ENCODE measurements at regions not wholly inside any gene's neighbourhood (a gene's known extent, or its start where the extent isn't known, plus 50 kb on each side); places are given as distances from the start of the nearest gene placed in this dataset.

DNA sequence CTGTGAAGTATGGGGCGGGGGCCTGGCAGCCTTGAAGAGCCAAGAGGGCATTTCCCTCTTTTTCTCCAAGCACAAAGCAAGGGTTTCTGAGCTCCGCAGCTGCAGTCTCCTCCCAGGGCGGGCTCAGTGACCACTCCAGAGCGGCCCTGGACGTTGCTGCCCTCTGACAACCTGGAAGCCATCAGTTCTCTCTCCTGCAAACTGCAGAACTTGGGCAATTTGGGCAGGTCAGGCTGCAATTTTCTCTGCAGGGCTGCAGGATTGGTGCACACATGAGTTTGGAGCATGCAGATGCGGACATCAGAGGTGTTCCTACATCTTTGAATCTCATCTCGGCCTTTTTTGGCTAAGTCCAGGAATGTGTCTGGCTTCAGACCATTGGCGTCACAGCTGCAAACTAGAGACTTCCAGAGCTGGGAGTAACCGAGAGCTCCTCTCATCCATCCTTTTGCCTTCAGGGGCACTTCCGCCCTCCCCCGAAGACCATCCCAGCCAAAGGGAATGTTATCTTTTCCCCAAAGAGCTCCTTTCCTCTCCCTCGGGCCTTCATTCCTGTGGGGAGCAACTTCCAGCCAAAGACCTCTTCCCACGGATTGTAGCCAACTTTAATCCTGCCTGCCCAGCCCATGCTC lies 139.6 kb upstream of the WNT4 start:
- H3K27me3 Mint-ChIP-seq (ENCODE audit: low read depth), result peaks cover 39% of the 10 kb centered on the region
- ATAC-seq (replicated peaks in 1 of 2), result no peak
- H3K27ac Mint-ChIP-seq, result no peak overlapping the region
- no peaks in the 10 kb centered on the region for H3K36me3 Mint-ChIP-seq (ENCODE audit: insufficient read depth in 2 of 2)
- H3K9me3 Mint-ChIP-seq, result no peaks in the 10 kb centered on the region
- DNase-seq, result no peak
- no peaks in the 10 kb centered on the region for H3K4me1 Mint-ChIP-seq (ENCODE audit: low read depth)
- no peak overlapping the region for H3K4me3 Mint-ChIP-seq

DNA sequence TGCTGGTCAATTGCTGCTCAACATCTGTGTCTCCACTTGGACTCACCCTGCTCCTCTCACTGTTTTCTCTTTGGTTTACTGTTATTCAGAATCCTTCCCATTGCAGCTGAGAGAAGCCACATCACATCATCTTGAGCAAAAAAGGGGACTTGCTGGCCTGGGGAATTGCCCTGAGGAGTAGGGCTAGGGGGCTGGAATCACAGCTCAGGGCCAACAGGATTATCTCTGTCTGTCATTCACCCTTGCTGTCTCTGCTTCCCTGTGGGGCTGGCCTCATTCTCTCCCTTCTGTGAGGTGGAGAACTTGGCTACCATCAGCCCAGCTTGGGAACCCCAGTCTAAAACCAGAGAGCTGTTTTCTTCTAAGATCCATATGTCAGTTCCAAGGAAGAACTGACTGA lies 140.7 kb upstream of the WNT4 start:
- ATAC-seq (replicated peaks in 1 of 2) (no peak), DNase-seq (no peak)
- H3K9me3 Mint-ChIP-seq, result no peaks in the 10 kb centered on the region
- H3K27me3 Mint-ChIP-seq (ENCODE audit: low read depth), result peaks cover 39% of the 10 kb centered on the region
- H3K27ac Mint-ChIP-seq, result no peak overlapping the region
- H3K4me3 Mint-ChIP-seq, result no peak overlapping the region
- H3K4me1 Mint-ChIP-seq (ENCODE audit: low read depth), result no peaks in the 10 kb centered on the region
- H3K36me3 Mint-ChIP-seq (ENCODE audit: insufficient read depth in 2 of 2), result no peaks in the 10 kb centered on the region

DNA sequence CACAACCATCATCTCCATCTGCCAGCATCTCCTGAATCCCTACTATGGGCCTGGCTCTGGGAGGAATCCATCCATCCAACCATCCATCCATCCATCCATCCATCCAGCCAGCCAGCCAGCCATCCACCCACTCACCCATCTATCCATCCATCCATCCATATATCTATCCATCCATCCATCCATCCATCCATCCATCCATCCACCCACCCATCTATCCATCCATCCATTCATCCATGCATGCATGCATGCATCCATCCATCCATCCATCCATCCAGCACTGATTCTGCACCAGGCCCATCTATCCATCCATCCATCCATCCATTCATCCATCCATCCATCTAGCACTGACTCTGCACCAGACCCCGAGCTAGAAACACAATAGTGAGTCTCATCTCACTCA lies 141.3 kb upstream of the WNT4 start:
- no peak for ATAC-seq (replicated peaks in 1 of 2)
- H3K27me3 Mint-ChIP-seq (ENCODE audit: low read depth), result peaks cover 33% of the 10 kb centered on the region
- H3K4me1 Mint-ChIP-seq (ENCODE audit: low read depth), result no peaks in the 10 kb centered on the region
- H3K9me3 Mint-ChIP-seq, result no peaks in the 10 kb centered on the region
- H3K4me3 Mint-ChIP-seq, result no peak overlapping the region
- DNase-seq, result no peak
- no peak overlapping the region for H3K27ac Mint-ChIP-seq
- no peaks in the 10 kb centered on the region for H3K36me3 Mint-ChIP-seq (ENCODE audit: insufficient read depth in 2 of 2)

DNA sequence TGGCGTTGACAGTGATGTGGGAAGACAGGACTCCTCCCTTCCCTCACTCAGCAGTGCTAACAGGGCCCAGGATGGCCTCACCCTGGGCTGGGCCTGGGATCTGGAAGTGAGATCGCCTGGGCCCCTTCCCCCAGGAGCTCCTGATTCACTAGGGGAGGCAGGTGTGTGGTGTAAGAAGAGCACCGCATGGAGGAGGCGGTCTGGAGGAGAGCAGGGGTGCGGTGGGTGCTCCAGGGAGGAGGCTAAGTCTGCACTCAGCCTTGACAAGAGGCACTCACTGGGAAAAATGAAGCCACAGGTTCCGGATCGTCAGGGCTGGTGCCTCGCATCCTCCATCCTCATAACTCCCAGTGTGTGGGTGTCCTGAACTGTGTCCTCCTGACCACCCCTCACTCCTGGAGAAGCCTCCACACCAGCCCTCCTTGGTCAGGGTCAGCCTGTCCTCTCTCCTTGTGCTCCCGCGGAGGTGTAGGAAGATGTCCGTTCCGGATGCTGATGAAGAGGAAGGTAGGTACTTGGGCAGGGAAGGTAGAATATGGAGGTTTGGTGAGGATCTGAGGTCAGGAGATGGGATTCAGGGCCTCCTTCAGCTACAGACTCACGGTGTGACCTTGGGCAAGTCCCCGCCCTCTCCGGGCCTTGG lies 142.1 kb upstream of the WNT4 start:
- Mint-ChIP-seq H3K36me3 (ENCODE audit: insufficient read depth in 2 of 2) (no peaks in the 10 kb centered on the region), H3K27me3 (ENCODE audit: low read depth) (peaks cover 32% of the 10 kb centered on the region), H3K4me3 (no peak overlapping the region), H3K27ac (no peak overlapping the region), H3K4me1 (ENCODE audit: low read depth) (no peaks in the 10 kb centered on the region), H3K9me3 (no peaks in the 10 kb centered on the region)
- ATAC-seq (replicated peaks in 1 of 2), result no peak
- no peak for DNase-seq

DNA sequence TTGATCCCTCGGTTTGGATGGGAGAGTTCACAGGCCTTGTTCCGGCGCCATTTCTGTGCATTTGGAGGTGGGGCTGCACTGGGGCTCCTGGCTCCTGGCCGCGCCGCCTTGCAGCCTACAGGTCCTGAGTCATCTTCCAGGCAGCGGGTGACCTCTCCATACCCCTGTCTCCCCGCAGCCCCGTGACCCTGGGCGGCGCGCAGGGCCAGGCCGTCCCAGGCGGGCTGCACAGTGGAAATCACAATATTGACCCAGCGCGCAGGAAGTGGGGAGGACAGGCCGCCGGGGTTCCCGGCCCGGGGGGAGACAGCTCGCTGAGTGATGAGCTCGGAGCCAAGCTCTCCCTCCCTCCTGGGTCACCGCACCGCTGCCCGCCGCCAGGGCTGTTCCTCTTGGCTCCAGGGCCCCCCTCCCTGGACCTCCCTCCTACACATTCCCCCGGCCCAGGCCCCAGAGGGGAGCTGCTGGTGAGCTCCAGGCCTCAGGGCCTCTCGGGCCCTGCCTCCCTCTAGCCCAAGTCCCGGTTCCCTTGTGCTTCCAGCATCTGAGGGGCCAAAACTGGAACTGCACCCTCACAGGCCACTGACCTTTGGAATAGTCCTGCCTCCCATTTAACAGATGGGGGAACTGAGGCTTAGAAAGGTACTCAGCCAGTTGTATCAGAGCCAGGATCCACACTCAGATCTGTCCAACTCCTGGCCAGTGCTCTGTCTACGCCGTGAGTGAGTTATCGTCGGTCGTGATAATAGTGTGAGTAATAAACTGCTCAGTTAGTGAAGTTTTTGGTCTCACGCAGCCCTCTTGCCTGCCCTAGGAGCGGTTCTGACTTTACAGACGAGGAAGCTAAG lies 142.9 kb upstream of the WNT4 start:
- no peak overlapping the region for H3K4me3 Mint-ChIP-seq
- no peak overlapping the region for H3K27ac Mint-ChIP-seq
- no peaks in the 10 kb centered on the region for H3K9me3 Mint-ChIP-seq
- H3K27me3 Mint-ChIP-seq (ENCODE audit: low read depth), result peaks cover 32% of the 10 kb centered on the region
- H3K36me3 Mint-ChIP-seq (ENCODE audit: insufficient read depth in 2 of 2), result no peaks in the 10 kb centered on the region
- H3K4me1 Mint-ChIP-seq (ENCODE audit: low read depth), result no peaks in the 10 kb centered on the region
- ATAC-seq (replicated peaks in 1 of 2), result no peak
- DNase-seq, result no peak

DNA sequence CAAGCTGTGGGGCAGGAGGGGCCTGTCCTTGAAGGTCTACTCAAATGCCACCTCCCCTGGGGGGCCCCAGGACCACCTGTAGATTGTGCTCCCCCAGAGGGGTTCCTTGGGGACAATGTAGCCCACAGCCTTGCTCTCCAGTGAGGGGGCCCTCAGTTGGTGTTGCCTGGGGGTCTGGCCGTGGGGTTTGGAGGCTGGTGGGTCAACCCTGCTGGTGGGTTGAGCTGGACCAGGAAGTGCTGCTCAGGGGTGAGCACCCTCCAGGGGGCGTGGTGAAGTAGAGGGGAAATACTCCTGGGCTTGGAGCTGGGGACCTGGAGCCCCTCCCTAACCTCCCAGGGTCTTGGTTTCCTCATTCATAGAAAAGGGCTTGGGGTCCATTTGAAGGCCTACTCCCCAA lies 143.6 kb upstream of the WNT4 start:
- H3K4me3 Mint-ChIP-seq, result no peak overlapping the region
- no peaks in the 10 kb centered on the region for H3K4me1 Mint-ChIP-seq (ENCODE audit: low read depth)
- peaks cover 29% of the 10 kb centered on the region for H3K27me3 Mint-ChIP-seq (ENCODE audit: low read depth)
- no peaks in the 10 kb centered on the region for H3K36me3 Mint-ChIP-seq (ENCODE audit: insufficient read depth in 2 of 2)
- no peak for DNase-seq
- no peaks in the 10 kb centered on the region for H3K9me3 Mint-ChIP-seq
- ATAC-seq (replicated peaks in 1 of 2), result no peak
- no peak overlapping the region for H3K27ac Mint-ChIP-seq

DNA sequence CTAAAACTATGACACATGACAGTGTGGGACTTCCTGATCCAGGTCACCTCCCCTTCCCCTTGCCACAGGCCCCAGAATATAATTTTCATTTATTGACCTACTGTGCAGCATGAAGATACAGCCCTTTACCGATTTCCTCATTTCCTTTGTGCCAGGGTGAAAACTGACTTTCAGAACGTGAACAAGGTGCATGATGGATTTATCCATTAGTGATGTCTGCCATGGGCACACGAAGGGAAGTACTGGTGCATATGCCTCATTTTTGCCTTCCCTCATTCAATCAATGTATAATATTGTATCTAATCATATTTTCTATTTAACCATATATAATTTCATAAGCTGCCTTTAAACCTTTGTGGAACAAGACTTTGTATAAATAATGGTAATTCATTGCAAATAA lies 144.4 kb upstream of the WNT4 start:
- H3K27ac Mint-ChIP-seq, result no peak overlapping the region
- no peak overlapping the region for H3K4me3 Mint-ChIP-seq
- H3K9me3 Mint-ChIP-seq, result no peaks in the 10 kb centered on the region
- H3K36me3 Mint-ChIP-seq (ENCODE audit: insufficient read depth in 2 of 2), result no peaks in the 10 kb centered on the region
- H3K27me3 Mint-ChIP-seq (ENCODE audit: low read depth), result peaks cover 21% of the 10 kb centered on the region
- DNase-seq (no peak), ATAC-seq (replicated peaks in 1 of 2) (no peak)
- no peaks in the 10 kb centered on the region for H3K4me1 Mint-ChIP-seq (ENCODE audit: low read depth)

DNA sequence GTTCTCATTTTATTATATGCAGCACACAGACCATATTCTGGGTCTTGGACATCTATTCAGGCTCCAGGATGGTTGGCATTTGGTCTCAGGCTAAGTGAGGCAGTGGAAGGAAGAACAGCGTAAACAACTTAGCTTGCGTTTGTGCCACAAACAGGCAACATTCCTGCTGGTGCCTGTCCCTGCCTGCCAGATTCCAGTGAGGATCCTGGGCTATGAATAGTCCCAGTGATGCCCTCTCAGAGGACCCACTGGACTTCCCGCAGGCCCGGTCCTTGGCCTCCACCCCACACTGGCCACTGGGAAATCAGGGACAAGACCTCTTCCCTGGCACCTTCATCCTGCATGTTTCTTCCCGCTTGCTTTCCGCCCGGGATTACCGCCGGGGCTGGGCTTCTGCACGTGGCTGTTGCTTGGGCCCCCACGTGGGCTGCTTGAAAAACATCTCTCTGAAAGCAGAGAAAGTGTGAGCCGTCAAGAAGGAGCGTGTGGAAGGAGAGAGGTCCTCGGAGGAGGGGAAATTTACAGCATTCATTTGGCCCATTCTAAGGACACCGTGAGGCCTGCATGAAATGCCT lies 145.1 kb upstream of the WNT4 start:
- no peaks in the 10 kb centered on the region for H3K9me3 Mint-ChIP-seq
- H3K36me3 Mint-ChIP-seq (ENCODE audit: insufficient read depth in 2 of 2), result no peaks in the 10 kb centered on the region
- no peak overlapping the region for H3K4me3 Mint-ChIP-seq
- ATAC-seq (replicated peaks in 1 of 2) (no peak), DNase-seq (no peak)
- peaks cover 14% of the 10 kb centered on the region for H3K27me3 Mint-ChIP-seq (ENCODE audit: low read depth)
- no peak overlapping the region for H3K27ac Mint-ChIP-seq
- H3K4me1 Mint-ChIP-seq (ENCODE audit: low read depth), result no peaks in the 10 kb centered on the region

DNA sequence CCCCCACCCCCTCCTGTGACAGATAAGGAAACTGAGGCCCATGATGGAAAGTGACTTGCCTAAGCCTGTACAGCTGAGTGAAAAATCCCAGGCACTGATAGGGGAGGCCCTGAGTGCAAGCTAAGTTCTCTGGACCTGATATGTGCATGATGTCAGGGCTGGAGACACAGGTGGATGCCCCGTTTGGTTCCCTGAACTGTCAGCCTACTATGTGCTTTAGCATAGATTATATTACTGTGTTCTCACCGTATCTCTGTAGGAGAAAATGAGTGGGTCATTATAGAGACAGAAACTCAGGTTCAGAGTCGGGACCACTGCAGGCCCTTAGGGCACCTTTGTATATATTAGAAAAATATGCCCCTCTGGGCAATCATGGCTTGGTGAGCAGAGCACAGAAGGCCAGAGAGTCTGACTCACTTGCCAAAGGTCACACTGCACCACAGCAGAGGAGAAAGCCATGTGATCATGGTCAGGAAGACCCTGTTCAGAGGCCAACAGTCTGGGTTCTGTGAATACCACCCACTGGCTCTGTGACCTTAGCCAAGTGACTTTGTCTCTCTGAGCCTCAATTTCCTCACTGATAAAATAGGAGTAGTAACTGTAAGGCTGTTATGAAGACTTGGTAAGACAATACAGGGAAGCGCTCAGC lies 145.8 kb upstream of the WNT4 start:
- Mint-ChIP-seq H3K27me3 (ENCODE audit: low read depth) (peaks cover 11% of the 10 kb centered on the region), H3K9me3 (no peaks in the 10 kb centered on the region), H3K36me3 (ENCODE audit: insufficient read depth in 2 of 2) (no peaks in the 10 kb centered on the region), H3K27ac (no peak overlapping the region), H3K4me1 (ENCODE audit: low read depth) (no peaks in the 10 kb centered on the region), H3K4me3 (no peak overlapping the region)
- ATAC-seq (replicated peaks in 1 of 2) (no peak), DNase-seq (no peak)

DNA sequence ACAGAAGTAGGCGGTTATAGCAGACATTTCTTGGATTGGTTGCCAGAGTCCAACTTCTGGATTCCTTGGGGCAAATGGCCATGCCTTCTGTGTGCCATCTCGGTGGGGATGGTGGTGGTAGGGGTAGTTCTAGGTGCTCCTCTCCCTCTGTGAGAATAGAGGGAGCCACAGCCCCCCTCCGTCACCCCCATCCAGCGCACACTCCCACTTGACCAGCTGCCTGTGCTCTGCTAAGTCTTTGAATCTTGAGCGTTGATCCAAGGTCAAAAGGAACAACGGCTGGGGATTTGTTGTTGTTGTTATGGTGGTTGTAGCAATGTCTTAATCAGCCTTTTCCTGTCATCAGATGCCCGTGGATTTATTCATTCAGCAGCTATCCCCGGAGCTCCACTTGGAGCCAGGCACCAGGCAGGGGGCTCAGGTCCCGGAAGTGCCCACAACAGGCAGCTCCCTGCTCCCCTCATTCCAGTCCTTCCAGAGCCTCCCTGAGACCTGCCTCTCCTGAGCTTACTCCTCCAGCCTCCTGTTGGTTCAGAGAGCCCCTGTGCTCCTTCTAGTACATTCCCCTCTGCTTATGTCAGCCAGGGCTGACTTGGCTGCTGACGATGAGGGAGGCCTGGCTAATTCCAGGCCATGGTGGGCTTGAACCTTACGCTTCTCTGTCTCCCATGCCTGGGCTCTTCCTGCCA lies 146.6 kb upstream of the WNT4 start:
- H3K4me1 Mint-ChIP-seq (ENCODE audit: low read depth), result no peaks in the 10 kb centered on the region
- no peak overlapping the region for H3K4me3 Mint-ChIP-seq
- H3K27ac Mint-ChIP-seq, result no peak overlapping the region
- DNase-seq, result no peak
- no peaks in the 10 kb centered on the region for H3K9me3 Mint-ChIP-seq
- H3K36me3 Mint-ChIP-seq (ENCODE audit: insufficient read depth in 2 of 2), result no peaks in the 10 kb centered on the region
- ATAC-seq (replicated peaks in 1 of 2), result no peak
- peaks cover 10% of the 10 kb centered on the region for H3K27me3 Mint-ChIP-seq (ENCODE audit: low read depth)

DNA sequence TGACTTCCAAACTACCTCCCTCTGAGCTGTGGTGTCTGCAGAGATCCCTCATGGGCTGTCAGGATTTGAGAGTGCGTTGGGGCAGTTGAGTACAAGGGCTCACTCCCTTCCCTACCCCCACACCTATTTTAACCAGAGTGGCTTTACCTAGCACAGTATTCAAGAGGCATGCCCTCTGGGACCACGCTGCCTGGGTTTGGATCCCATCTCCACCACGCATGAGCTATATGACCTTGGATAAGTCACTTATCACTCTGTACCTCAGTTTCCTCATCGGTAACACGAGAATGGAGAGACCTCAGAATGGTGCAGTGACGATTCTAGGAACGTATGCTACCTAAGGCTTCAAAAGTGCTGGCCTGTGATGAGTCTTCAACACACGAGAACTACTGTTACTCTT lies 147.3 kb upstream of the WNT4 start:
- DNase-seq (no peak), ATAC-seq (replicated peaks in 1 of 2) (no peak)
- H3K27ac Mint-ChIP-seq, result no peak overlapping the region
- peaks cover 7% of the 10 kb centered on the region for H3K27me3 Mint-ChIP-seq (ENCODE audit: low read depth)
- H3K9me3 Mint-ChIP-seq, result no peaks in the 10 kb centered on the region
- no peaks in the 10 kb centered on the region for H3K36me3 Mint-ChIP-seq (ENCODE audit: insufficient read depth in 2 of 2)
- no peaks in the 10 kb centered on the region for H3K4me1 Mint-ChIP-seq (ENCODE audit: low read depth)
- H3K4me3 Mint-ChIP-seq, result no peak overlapping the region

DNA sequence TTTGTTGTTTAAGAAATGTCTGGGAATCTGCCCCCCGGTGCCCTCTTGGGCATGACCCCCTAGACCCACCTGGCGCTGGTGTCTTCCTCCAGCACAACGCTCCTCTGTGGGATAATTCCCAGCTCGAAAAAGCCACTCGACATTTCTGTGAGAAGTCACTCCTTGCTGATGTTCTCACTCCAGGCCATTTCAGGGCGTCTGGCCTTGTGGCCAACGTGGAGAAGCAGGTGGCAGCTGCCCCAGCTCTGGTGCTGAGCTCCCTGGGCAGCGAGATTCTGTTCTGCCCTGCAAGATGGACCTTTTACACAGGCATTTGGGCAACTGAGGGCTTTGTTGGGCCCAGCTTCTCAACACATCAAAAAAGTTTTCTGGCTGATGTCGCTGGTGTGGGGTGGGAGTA lies 147.7 kb upstream of the WNT4 start:
- no peaks in the 10 kb centered on the region for H3K4me1 Mint-ChIP-seq (ENCODE audit: low read depth)
- ATAC-seq (replicated peaks in 1 of 2) (no peak), DNase-seq (no peak)
- H3K4me3 Mint-ChIP-seq, result no peak overlapping the region
- no peaks in the 10 kb centered on the region for H3K9me3 Mint-ChIP-seq
- H3K27me3 Mint-ChIP-seq (ENCODE audit: low read depth), result peaks cover 8% of the 10 kb centered on the region
- no peaks in the 10 kb centered on the region for H3K36me3 Mint-ChIP-seq (ENCODE audit: insufficient read depth in 2 of 2)
- H3K27ac Mint-ChIP-seq, result no peak overlapping the region

Measured in activated T-cell treated with anti-CD3 and anti-CD28 coated beads, Interleukin-2, amount 50 U/mL, for 72 hours (primary cell).